Endothelial cell of umbilical vein (primary cell): ENCODE measurements at regions not wholly inside any gene's neighbourhood (a gene's known extent, or its start where the extent isn't known, plus 50 kb on each side); places are given as distances from the start of the nearest gene placed in this dataset.

Experiments
- CTCF ChIP-seq, 2 donors: IDR thresholded peaks; 1 replicate in 1 of 2; 2 replicates in 1 of 2; pipeline ENCODE4 v1.5.1; 2011; ENCODE audit warnings: low read length in 2 of 2, mild to moderate bottlenecking in 2 of 2, moderate library complexity in 2 of 2, control low read depth in 1 of 2, inconsistent platforms in 1 of 2, low read depth in 1 of 2; ENCODE audit not compliant: insufficient read depth in 1 of 2; ENCODE audit errors: extremely low read depth in 1 of 2
- EZH2 ChIP-seq: IDR thresholded peaks from 2 replicates; pipeline ENCODE4 v1.6.1; 2012; ENCODE audit warnings: borderline replicate concordance, low read depth, mild to moderate bottlenecking, moderate library complexity, low read length, inconsistent platforms; ENCODE audit not compliant: severe bottlenecking

GRCh38 chr1:187212377-187212776, 383.6 kb downstream of the PLA2G4A start:
- no peak for TF ChIP-seq CTCF (IDR thresholded peaks at IDR 0.05; ENCODE audit: extremely low read depth in 1 of 2, insufficient read depth in 1 of 2, low read depth in 1 of 2, low read length in 2 of 2)
- no peak for TF ChIP-seq EZH2
